Spleen (tissue), 7 donors: ENCODE measurements at regions not wholly inside any gene's neighbourhood (a gene's known extent, or its start where the extent isn't known, plus 50 kb on each side); places are given as distances from the start of the nearest gene placed in this dataset.

ENCODE experiments used
- POLR2A ChIP-seq, 3 donors: fragments of 450-650 bp; IDR thresholded peaks; one replicate each; pipeline ENCODE4 v1.5.1; 2017; ENCODE audit warnings: antibody characterized with exemption in 3 of 3, mild to moderate bottlenecking in 1 of 3
- POLR2AphosphoS5 ChIP-seq, 3 donors: sonication (generic); formaldehyde crosslinking; IDR thresholded peaks; one replicate each; pipeline ENCODE4 v1.5.1; 2017; ENCODE audit warnings: antibody characterized with exemption in 3 of 3
- TF ChIP-seq, protein P1 (sequence below), 11 experiments: fragments of 200-600 bp in 7 of 11; fragments of 450-650 bp in 4 of 11; sonication (generic) in 4 of 11; IDR thresholded peaks in 8 of 11; conservative IDR thresholded peaks in 3 of 11; 1 replicate in 7 of 11; 2 replicates in 4 of 11; pipeline versions ENCODE4 v1.4.0 to v1.8.0; 2016 to 2021; ENCODE audit warnings: antibody characterized with exemption in 11 of 11, inconsistent platforms in 4 of 11, mild to moderate bottlenecking in 1 of 11
- donor health status: DM: no; HTN: no; CAD: no; lungs with moderate emphysema.
- donor health status: DM: no; HTN: no; CAD: no.
- donor health status: DM: no; HTN: no; CAD: no.

GRCh38 chr15:47496343-47497185 lies 220.7 kb upstream of the SEMA6D start:
- TF ChIP-seq, protein P1, sequence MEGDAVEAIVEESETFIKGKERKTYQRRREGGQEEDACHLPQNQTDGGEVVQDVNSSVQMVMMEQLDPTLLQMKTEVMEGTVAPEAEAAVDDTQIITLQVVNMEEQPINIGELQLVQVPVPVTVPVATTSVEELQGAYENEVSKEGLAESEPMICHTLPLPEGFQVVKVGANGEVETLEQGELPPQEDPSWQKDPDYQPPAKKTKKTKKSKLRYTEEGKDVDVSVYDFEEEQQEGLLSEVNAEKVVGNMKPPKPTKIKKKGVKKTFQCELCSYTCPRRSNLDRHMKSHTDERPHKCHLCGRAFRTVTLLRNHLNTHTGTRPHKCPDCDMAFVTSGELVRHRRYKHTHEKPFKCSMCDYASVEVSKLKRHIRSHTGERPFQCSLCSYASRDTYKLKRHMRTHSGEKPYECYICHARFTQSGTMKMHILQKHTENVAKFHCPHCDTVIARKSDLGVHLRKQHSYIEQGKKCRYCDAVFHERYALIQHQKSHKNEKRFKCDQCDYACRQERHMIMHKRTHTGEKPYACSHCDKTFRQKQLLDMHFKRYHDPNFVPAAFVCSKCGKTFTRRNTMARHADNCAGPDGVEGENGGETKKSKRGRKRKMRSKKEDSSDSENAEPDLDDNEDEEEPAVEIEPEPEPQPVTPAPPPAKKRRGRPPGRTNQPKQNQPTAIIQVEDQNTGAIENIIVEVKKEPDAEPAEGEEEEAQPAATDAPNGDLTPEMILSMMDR (IDR thresholded peaks at IDR 0.05 in 8 of 11, conservative IDR thresholded peaks at IDR 0.05 in 3 of 11), result no peak
- TF ChIP-seq POLR2A (IDR thresholded peaks at IDR 0.05) (no peak), POLR2AphosphoS5 (IDR thresholded peaks at IDR 0.05) (no peak)
